ENCODE measurements at regions not wholly inside any gene's neighbourhood (a gene's known extent, or its start where the extent isn't known, plus 50 kb on each side); places are given as distances from the start of the nearest gene placed in this dataset.

- Mint-ChIP-seq H3K4me3 (no peak overlapping the region), H3K36me3 (ENCODE audit: low read depth) (no peaks in the 10 kb centered on the region), H3K27ac (no peak overlapping the region), H3K27me3 (ENCODE audit: insufficient read depth) (no peaks in the 10 kb centered on the region), H3K9me3 (peaks cover 16% of the 10 kb centered on the region), H3K4me1 (ENCODE audit: low read depth) (no peaks in the 10 kb centered on the region)
- DNase-seq, result no peak
- peak; percentile 15; the same call in 1 of the 2 replicates for TF ChIP-seq CTCF (IDR thresholded peaks at IDR 0.05)
Observed at GRCh38 chrX:117743469-117744251, 372.9 kb downstream of the KLHL13 start.

GRCh38 chrX:117713411-117713810 is 403.2 kb downstream of the KLHL13 start:
- H3K27me3 Mint-ChIP-seq (ENCODE audit: insufficient read depth), result no peaks in the 10 kb centered on the region
- H3K9me3 Mint-ChIP-seq, result peaks cover 9% of the 10 kb centered on the region
- TF ChIP-seq CTCF (IDR thresholded peaks at IDR 0.05), result no peak
- no peak for DNase-seq
- H3K27ac Mint-ChIP-seq, result no peak overlapping the region
- no peak overlapping the region for H3K4me3 Mint-ChIP-seq
- H3K4me1 Mint-ChIP-seq (ENCODE audit: low read depth), result no peaks in the 10 kb centered on the region
- H3K36me3 Mint-ChIP-seq (ENCODE audit: low read depth), result no peaks in the 10 kb centered on the region

DNA sequence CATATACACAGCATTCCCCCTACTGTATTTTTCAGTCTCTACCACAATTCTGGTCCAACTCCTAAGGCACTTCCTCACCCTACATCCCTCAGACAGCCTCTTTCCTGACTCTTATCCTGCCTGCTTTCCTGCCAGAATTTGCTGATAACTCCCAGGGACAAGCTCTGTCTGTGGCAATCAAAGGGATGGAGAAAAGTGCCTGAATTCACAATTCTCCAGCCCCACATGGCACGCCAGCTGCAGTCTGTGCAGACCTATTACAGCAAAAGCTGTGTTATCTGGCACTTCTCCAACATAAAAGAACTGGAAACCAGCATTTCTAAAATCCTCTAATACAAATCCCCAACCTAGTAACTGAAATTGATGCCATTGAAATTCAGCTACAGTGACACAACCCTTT is 404.8 kb downstream of the KLHL13 start:
- no peak for DNase-seq
- no peaks in the 10 kb centered on the region for H3K4me1 Mint-ChIP-seq (ENCODE audit: low read depth)
- H3K4me3 Mint-ChIP-seq, result no peak overlapping the region
- H3K9me3 Mint-ChIP-seq, result peaks cover 6% of the 10 kb centered on the region; the same call in 1 of the 2 replicates
- H3K27me3 Mint-ChIP-seq (ENCODE audit: insufficient read depth), result no peaks in the 10 kb centered on the region
- H3K27ac Mint-ChIP-seq, result no peak overlapping the region
- no peaks in the 10 kb centered on the region for H3K36me3 Mint-ChIP-seq (ENCODE audit: low read depth)
- TF ChIP-seq CTCF (IDR thresholded peaks at IDR 0.05), result no peak

DNA sequence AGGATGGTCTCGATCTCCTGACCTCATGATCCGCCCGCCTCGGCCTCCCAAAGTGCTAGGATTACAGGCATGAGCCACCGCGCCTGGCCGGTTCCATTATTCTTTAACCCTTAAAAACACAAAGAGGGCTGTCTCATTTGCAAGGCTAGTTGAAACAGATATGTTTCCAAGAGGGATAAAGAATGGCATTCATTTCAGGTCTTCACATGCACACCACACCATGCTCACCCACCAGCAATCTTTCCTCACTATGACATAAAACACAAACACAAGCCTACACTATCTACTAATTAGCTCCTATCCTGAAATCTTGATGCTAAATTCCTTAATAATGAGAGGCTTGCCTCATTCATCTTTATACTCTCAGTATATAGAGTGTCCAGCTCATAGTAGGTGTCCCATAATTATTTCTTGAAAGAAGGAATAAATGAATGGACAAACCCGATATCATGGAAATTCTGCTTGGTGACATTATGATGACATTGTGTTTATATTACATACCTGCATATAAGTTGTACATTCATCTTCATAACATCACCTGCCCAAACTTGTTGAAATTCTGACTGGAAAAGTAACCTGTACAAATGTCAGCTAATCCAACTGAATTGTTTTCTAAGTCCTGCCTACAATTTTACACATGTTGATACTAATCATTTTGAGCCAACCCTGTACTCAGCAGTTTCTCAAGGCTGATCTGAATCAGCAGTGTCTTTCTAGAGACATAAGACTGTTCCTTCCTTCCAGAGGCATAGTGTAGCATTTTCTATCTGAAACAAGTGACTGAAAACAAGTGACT is 408.5 kb downstream of the KLHL13 start:
- no peaks in the 10 kb centered on the region for H3K36me3 Mint-ChIP-seq (ENCODE audit: low read depth)
- no peak overlapping the region for H3K27ac Mint-ChIP-seq
- no peak for DNase-seq
- no peaks in the 10 kb centered on the region for H3K4me1 Mint-ChIP-seq (ENCODE audit: low read depth)
- H3K27me3 Mint-ChIP-seq (ENCODE audit: insufficient read depth), result no peaks in the 10 kb centered on the region
- no peak overlapping the region for H3K4me3 Mint-ChIP-seq
- no peak for TF ChIP-seq CTCF (IDR thresholded peaks at IDR 0.05)
- no peaks in the 10 kb centered on the region for H3K9me3 Mint-ChIP-seq

GRCh38 chrX:117701050-117701449 is 415.6 kb downstream of the KLHL13 start:
- TF ChIP-seq CTCF (IDR thresholded peaks at IDR 0.05), result no peak
- DNase-seq, result no peak
- Mint-ChIP-seq H3K36me3 (ENCODE audit: low read depth) (no peaks in the 10 kb centered on the region), H3K4me3 (no peak overlapping the region), H3K27me3 (ENCODE audit: insufficient read depth) (no peaks in the 10 kb centered on the region), H3K9me3 (peaks cover 5% of the 10 kb centered on the region), H3K4me1 (ENCODE audit: low read depth) (no peaks in the 10 kb centered on the region), H3K27ac (no peak overlapping the region)
